H1 (cell line): ENCODE measurements at regions not wholly inside any gene's neighbourhood (a gene's known extent, or its start where the extent isn't known, plus 50 kb on each side); places are given as distances from the start of the nearest gene placed in this dataset.

ENCODE experiments used
- BCL11A ChIP-seq, 2 experiments: IDR thresholded peaks; one replicate each; pipeline ENCODE4 v1.6.1; 2011; ENCODE audit warnings: low read depth in 2 of 2, low read length in 2 of 2, mild to moderate bottlenecking in 2 of 2
- CHD1 ChIP-seq: IDR thresholded peaks from 2 replicates; pipeline ENCODE4 v1.6.1; 2012; ENCODE audit warnings: low read depth, low read length, improper control_type of control experiment
- CTCF ChIP-seq, 3 experiments: IDR thresholded peaks; 1 replicate in 2 of 3; 2 replicates in 1 of 3; pipeline versions ENCODE4 v1.5.1 to v1.6.1; 2011; ENCODE audit warnings: low read length in 3 of 3, mild to moderate bottlenecking in 3 of 3, inconsistent platforms in 2 of 3, low read depth in 1 of 3, moderate library complexity in 1 of 3; ENCODE audit not compliant: insufficient read depth in 1 of 3; ENCODE audit errors: control extremely low read depth in 1 of 3
- JUND ChIP-seq: IDR thresholded peaks from 2 replicates; pipeline ENCODE4 v1.6.1; 2011; ENCODE audit warnings: mild to moderate bottlenecking, improper control_type of control experiment, low read length
- MAX ChIP-seq: IDR thresholded peaks from 2 replicates; pipeline ENCODE4 v1.6.1; 2012; ENCODE audit warnings: inconsistent platforms
- POLR2A ChIP-seq, 2 experiments: IDR thresholded peaks; 1 replicate in 1 of 2; 2 replicates in 1 of 2; pipeline ENCODE4 v1.6.1; 2011; ENCODE audit warnings: low read depth in 2 of 2, low read length in 2 of 2, mild to moderate bottlenecking in 2 of 2; ENCODE audit errors: control extremely low read depth in 1 of 2
- POLR2AphosphoS5 ChIP-seq: IDR thresholded peaks from 2 replicates; pipeline ENCODE4 v1.6.1; 2011; ENCODE audit warnings: low read depth, low read length
- ZNF274 ChIP-seq: IDR thresholded peaks from 2 replicates; pipeline ENCODE4 v1.7.0; 2012; ENCODE audit warnings: low read length, borderline replicate concordance; ENCODE audit errors: extremely low read depth
- TF ChIP-seq, protein P1 (sequence below): IDR thresholded peaks from 2 replicates; pipeline ENCODE4 v1.6.1; 2011; ENCODE audit warnings: low read length, improper control_type of control experiment

GRCh38 chr2:146709004-146709403 is 1135.8 kb upstream of the ACVR2A start:
- TF ChIP-seq CTCF (IDR thresholded peaks at IDR 0.05; ENCODE audit: control extremely low read depth in 1 of 3, insufficient read depth in 1 of 3, low read depth in 1 of 3, low read length in 3 of 3) (no peak), POLR2A (IDR thresholded peaks at IDR 0.05; ENCODE audit: control extremely low read depth in 1 of 2, low read depth in 2 of 2, low read length in 2 of 2) (no peak), JUND (no peak), ZNF274 (no peak), MAX (no peak), CHD1 (no peak), POLR2AphosphoS5 (no peak), BCL11A (IDR thresholded peaks at IDR 0.05; ENCODE audit: low read depth in 2 of 2, low read length in 2 of 2) (no peak)
- TF ChIP-seq, protein P1, sequence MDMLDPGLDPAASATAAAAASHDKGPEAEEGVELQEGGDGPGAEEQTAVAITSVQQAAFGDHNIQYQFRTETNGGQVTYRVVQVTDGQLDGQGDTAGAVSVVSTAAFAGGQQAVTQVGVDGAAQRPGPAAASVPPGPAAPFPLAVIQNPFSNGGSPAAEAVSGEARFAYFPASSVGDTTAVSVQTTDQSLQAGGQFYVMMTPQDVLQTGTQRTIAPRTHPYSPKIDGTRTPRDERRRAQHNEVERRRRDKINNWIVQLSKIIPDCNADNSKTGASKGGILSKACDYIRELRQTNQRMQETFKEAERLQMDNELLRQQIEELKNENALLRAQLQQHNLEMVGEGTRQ = no peak
